Adrenal gland (tissue), 5 donors: ENCODE measurements at regions not wholly inside any gene's neighbourhood (a gene's known extent, or its start where the extent isn't known, plus 50 kb on each side); places are given as distances from the start of the nearest gene placed in this dataset.

Experiments
- CTCF ChIP-seq, 6 experiments: fragments of 450-650 bp in 4 of 6; fragments of 200-600 bp in 2 of 6; sonication (generic) in 1 of 6; IDR thresholded peaks; 1 replicate in 5 of 6; 2 replicates in 1 of 6; pipeline versions ENCODE4 v1.5.1 to v1.8.0; 2016 to 2021; ENCODE audit warnings: antibody characterized with exemption in 6 of 6, mild to moderate bottlenecking in 2 of 6, moderate library complexity in 1 of 6
- POLR2A ChIP-seq, 2 donors: fragments of 450-650 bp; IDR thresholded peaks; one replicate each; pipeline ENCODE4 v1.6.1; 2017; ENCODE audit warnings: antibody characterized with exemption in 2 of 2, mild to moderate bottlenecking in 2 of 2, moderate library complexity in 1 of 2
- donor health status: DM: no; HTN: no; CAD: no.

- TF ChIP-seq CTCF (IDR thresholded peaks at IDR 0.05) (no peak), POLR2A (IDR thresholded peaks at IDR 0.05) (no peak)
These were observed 393.8 kb upstream of the CYRIA start for GRCh38 chr2:17059458-17059857.
